Upper lobe of left lung (tissue), 4 donors: ENCODE measurements at regions not wholly inside any gene's neighbourhood (a gene's known extent, or its start where the extent isn't known, plus 50 kb on each side); places are given as distances from the start of the nearest gene placed in this dataset.

Source experiments
- CTCF ChIP-seq, 6 experiments: fragments of 450-650 bp in 4 of 6; fragments of 200-600 bp in 2 of 6; sonication (generic) in 2 of 6; IDR thresholded peaks; one replicate each; pipeline ENCODE4 v1.5.1; 2016 to 2019; ENCODE audit warnings: antibody characterized with exemption in 6 of 6
- POLR2A ChIP-seq, 4 donors: fragments of 450-650 bp; IDR thresholded peaks; one replicate each; pipeline ENCODE4 v1.5.1; 2016 to 2017; ENCODE audit warnings: antibody characterized with exemption in 4 of 4, mild to moderate bottlenecking in 2 of 4

GRCh38 chr6:114888241-114888640 lies 545.4 kb upstream of the HS3ST5 start:
- TF ChIP-seq POLR2A (IDR thresholded peaks at IDR 0.05) (no peak), CTCF (IDR thresholded peaks at IDR 0.05) (no peak)
